IPS DF 4.7 (cell line): ENCODE measurements at regions not wholly inside any gene's neighbourhood (a gene's known extent, or its start where the extent isn't known, plus 50 kb on each side); places are given as distances from the start of the nearest gene placed in this dataset.
"Not testable (repeated sequence)": the region's sequence is repeated elsewhere in the genome, so short reads cannot be mapped to it uniquely, and the experiment has no call there.

Source experiments
- DNase-seq: peaks from one replicate; pipeline ENCODE4 v3.0.0-alpha.2; 2013; ENCODE audit warnings: low spot score; ENCODE audit errors: extremely low read depth

- no peak for DNase-seq
These were observed 485.6 kb upstream of the SPRED2 start for GRCh38 chr2:65917986-65918385.

GRCh38 chr2:65916785-65917295, 484.4 kb upstream of the SPRED2 start:
- DNase-seq, result no peak

- no peak for DNase-seq
These were observed 483.8 kb upstream of the SPRED2 start for GRCh38 chr2:65916177-65916576.

GRCh38 chr2:65915273-65915672, 482.9 kb upstream of the SPRED2 start:
- DNase-seq, result no peak

- no peak for DNase-seq
These were observed 481.9 kb upstream of the SPRED2 start for GRCh38 chr2:65914244-65914786.

- no peak for DNase-seq
These were observed 481.4 kb upstream of the SPRED2 start for GRCh38 chr2:65913813-65914212.

- no peak for DNase-seq
These were observed 469.4 kb upstream of the SPRED2 start for GRCh38 chr2:65901756-65902155.

GRCh38 chr2:65896446-65896845, 464.0 kb upstream of the SPRED2 start:
- DNase-seq, result no peak

GRCh38 chr2:65890131-65890530, 457.7 kb upstream of the SPRED2 start:
- not testable (repeated sequence) for DNase-seq

- DNase-seq, result no peak
These were observed 452.9 kb upstream of the SPRED2 start for GRCh38 chr2:65885266-65885665.

- DNase-seq, result no peak
These were observed 449.2 kb upstream of the SPRED2 start for GRCh38 chr2:65881592-65881991.

- no peak for DNase-seq
These were observed 448.0 kb upstream of the SPRED2 start for GRCh38 chr2:65880436-65880835.

GRCh38 chr2:65878011-65878340, 445.6 kb upstream of the SPRED2 start:
- DNase-seq, result no peak

GRCh38 chr2:65877331-65878010, 445.1 kb upstream of the SPRED2 start:
- no peak for DNase-seq

GRCh38 chr2:65876114-65876513, 443.7 kb upstream of the SPRED2 start:
- DNase-seq, result no peak

- no peak for DNase-seq
These were observed 438.4 kb upstream of the SPRED2 start for GRCh38 chr2:65870826-65871225.

- DNase-seq, result no peak
These were observed 436.9 kb upstream of the SPRED2 start for GRCh38 chr2:65869296-65869695.

- no peak for DNase-seq
These were observed 435.8 kb upstream of the SPRED2 start for GRCh38 chr2:65868177-65868576.

GRCh38 chr2:65867446-65867845, 435.0 kb upstream of the SPRED2 start:
- DNase-seq, result no peak

GRCh38 chr2:65866148-65866547, 433.7 kb upstream of the SPRED2 start:
- no peak for DNase-seq

- no peak for DNase-seq
These were observed 432.2 kb upstream of the SPRED2 start for GRCh38 chr2:65864619-65865018.

GRCh38 chr2:65863713-65864112, 431.3 kb upstream of the SPRED2 start:
- no peak for DNase-seq

GRCh38 chr2:65856928-65857327, 424.5 kb upstream of the SPRED2 start:
- DNase-seq, result no peak
